ENCODE measurements at regions not wholly inside any gene's neighbourhood (a gene's known extent, or its start where the extent isn't known, plus 50 kb on each side); places are given as distances from the start of the nearest gene placed in this dataset.

DNA sequence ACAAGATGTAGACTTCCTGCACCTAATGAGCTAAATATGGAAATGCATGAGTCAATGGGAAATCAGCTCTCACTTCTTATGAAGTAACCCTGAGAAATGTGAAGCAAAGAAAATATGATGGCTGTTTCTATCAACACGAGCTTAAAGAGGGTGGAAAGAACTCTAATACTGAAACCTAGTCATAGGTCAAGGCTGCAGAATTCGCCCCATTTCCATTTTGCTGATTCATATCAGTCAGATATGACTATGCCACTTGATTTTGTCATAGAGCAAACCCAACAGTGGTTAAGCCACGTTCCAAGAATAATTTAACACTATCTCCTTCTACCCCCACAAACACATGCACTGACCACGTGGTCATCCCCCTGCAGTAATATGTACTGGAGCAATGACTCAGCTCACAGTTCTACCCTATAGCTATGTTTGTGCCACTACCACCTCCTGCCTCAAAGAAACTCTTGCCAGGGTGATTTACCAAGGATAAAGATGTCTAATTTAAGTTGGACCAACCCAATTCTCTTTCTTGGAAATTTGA is 157.5 kb downstream of the TMTC3 start:
- TF ChIP-seq CTCF (IDR thresholded peaks at IDR 0.05) (no peak), POLR2A (IDR thresholded peaks at IDR 0.05) (no peak), POLR2AphosphoS5 (IDR thresholded peaks at IDR 0.05) (no peak)
